ENCODE measurements at regions not wholly inside any gene's neighbourhood (a gene's known extent, or its start where the extent isn't known, plus 50 kb on each side); places are given as distances from the start of the nearest gene placed in this dataset.
"Not testable (repeated sequence)": the region's sequence is repeated elsewhere in the genome, so short reads cannot be mapped to it uniquely, and the experiment has no call there.

- DNase-seq = no peak
These were observed 202.5 kb upstream of the AHR start for GRCh38 chr7:17095931-17096330.

GRCh38 chr7:17097668-17098297 is 200.7 kb upstream of the AHR start:
- no peak for DNase-seq

- DNase-seq = no peak
These were observed 199.9 kb upstream of the AHR start for GRCh38 chr7:17098515-17098914.

GRCh38 chr7:17099083-17099973 is 199.1 kb upstream of the AHR start:
- no peak for DNase-seq

GRCh38 chr7:17099974-17100509 is 198.4 kb upstream of the AHR start:
- not testable (repeated sequence) for DNase-seq

- DNase-seq = no peak
These were observed 197.2 kb upstream of the AHR start for GRCh38 chr7:17101207-17101696.

GRCh38 chr7:17103170-17103569 is 195.3 kb upstream of the AHR start:
- DNase-seq = no peak

GRCh38 chr7:17103984-17104383 is 194.5 kb upstream of the AHR start:
- no peak for DNase-seq

GRCh38 chr7:17104419-17104818 is 194.0 kb upstream of the AHR start:
- no peak for DNase-seq

GRCh38 chr7:17105701-17106100 is 192.8 kb upstream of the AHR start:
- DNase-seq = no peak

GRCh38 chr7:17108049-17108584 is 190.3 kb upstream of the AHR start:
- DNase-seq = no peak

GRCh38 chr7:17109020-17109419 is 189.4 kb upstream of the AHR start:
- no peak for DNase-seq

GRCh38 chr7:17113770-17114169 is 184.7 kb upstream of the AHR start:
- DNase-seq = not testable (repeated sequence)

GRCh38 chr7:17118412-17118811 is 180.0 kb upstream of the AHR start:
- no peak for DNase-seq

- no peak for DNase-seq
These were observed 177.7 kb upstream of the AHR start for GRCh38 chr7:17120756-17121155.

- no peak for DNase-seq
These were observed 176.8 kb upstream of the AHR start for GRCh38 chr7:17121671-17122070.

GRCh38 chr7:17123020-17123419 is 175.4 kb upstream of the AHR start:
- no peak for DNase-seq

GRCh38 chr7:17126413-17127268 is 171.8 kb upstream of the AHR start:
- no peak for DNase-seq

- DNase-seq = no peak
These were observed 169.2 kb upstream of the AHR start for GRCh38 chr7:17129218-17129617.

GRCh38 chr7:17130281-17131059 is 168.0 kb upstream of the AHR start:
- DNase-seq = no peak

GRCh38 chr7:17131060-17131345 is 167.4 kb upstream of the AHR start:
- DNase-seq = no peak

- DNase-seq = no peak
These were observed 166.3 kb upstream of the AHR start for GRCh38 chr7:17131983-17132655.
